ENCODE measurements at regions not wholly inside any gene's neighbourhood (a gene's known extent, or its start where the extent isn't known, plus 50 kb on each side); places are given as distances from the start of the nearest gene placed in this dataset.

DNA sequence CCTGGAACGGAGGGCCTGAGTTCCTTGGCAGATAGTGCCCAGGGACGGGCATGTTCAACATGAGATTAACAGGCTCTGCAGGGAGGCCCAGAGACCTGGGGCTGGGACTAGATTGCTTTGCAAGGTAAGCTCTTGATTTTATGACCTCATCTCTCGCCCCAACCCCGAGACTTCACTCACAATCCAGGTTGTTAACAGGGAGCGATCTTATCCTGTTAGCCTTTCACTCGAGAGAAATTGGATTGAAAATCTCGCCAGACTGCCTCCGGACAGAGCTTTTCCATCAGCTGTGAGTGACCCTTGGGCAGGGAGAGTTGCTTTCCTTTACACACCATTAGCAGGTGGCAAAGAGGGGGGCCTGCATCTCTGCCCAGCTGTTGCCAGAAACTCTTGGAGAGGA lies 521.7 kb upstream of the EEF2KMT start:
- no peak for DNase-seq (ENCODE audit: low read depth)
- TF ChIP-seq MYC (IDR thresholded peaks at IDR 0.05; ENCODE audit: low read depth, low read length) (no peak), POLR2A (IDR thresholded peaks at IDR 0.05; ENCODE audit: extremely low read depth, insufficient read length) (no peak)
- TF ChIP-seq, protein P1, sequence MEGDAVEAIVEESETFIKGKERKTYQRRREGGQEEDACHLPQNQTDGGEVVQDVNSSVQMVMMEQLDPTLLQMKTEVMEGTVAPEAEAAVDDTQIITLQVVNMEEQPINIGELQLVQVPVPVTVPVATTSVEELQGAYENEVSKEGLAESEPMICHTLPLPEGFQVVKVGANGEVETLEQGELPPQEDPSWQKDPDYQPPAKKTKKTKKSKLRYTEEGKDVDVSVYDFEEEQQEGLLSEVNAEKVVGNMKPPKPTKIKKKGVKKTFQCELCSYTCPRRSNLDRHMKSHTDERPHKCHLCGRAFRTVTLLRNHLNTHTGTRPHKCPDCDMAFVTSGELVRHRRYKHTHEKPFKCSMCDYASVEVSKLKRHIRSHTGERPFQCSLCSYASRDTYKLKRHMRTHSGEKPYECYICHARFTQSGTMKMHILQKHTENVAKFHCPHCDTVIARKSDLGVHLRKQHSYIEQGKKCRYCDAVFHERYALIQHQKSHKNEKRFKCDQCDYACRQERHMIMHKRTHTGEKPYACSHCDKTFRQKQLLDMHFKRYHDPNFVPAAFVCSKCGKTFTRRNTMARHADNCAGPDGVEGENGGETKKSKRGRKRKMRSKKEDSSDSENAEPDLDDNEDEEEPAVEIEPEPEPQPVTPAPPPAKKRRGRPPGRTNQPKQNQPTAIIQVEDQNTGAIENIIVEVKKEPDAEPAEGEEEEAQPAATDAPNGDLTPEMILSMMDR (IDR thresholded peaks at IDR 0.05; ENCODE audit: low read depth, low read length): no peak
- TF ChIP-seq, protein P2, sequence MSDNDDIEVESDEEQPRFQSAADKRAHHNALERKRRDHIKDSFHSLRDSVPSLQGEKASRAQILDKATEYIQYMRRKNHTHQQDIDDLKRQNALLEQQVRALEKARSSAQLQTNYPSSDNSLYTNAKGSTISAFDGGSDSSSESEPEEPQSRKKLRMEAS (IDR thresholded peaks at IDR 0.05; ENCODE audit: low read depth, low read length): no peak
- H3K4me3 ChIP-seq (ENCODE audit: low read depth, low read length): no peak overlapping the region

DNA sequence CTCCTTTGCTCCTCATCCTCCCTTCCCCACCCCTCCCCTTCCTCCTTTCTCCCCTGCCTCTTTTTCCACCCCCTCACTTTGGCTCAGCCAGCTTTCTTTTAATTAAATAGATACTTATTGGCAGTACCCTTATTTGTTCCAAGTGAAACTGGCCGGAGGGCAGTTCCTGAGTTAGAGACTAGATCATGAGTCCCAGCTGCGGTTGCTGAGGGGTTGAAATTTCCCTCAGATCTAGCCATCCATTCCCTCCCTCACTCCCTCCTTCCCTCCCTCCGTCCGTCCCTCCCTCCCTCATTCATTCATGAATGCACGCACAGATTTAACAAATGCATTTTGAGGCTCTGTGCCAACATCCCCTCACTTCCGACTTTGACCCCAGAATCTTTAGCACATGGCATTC lies 519.2 kb upstream of the EEF2KMT start:
- TF ChIP-seq, protein P2 (IDR thresholded peaks at IDR 0.05; ENCODE audit: low read depth, low read length): no peak
- TF ChIP-seq, protein P1 (IDR thresholded peaks at IDR 0.05; ENCODE audit: low read depth, low read length): no peak
- TF ChIP-seq MYC (IDR thresholded peaks at IDR 0.05; ENCODE audit: low read depth, low read length) (no peak), POLR2A (IDR thresholded peaks at IDR 0.05; ENCODE audit: extremely low read depth, insufficient read length) (no peak)
- H3K4me3 ChIP-seq (ENCODE audit: low read depth, low read length): no peak overlapping the region
- DNase-seq (ENCODE audit: low read depth): no peak

DNA sequence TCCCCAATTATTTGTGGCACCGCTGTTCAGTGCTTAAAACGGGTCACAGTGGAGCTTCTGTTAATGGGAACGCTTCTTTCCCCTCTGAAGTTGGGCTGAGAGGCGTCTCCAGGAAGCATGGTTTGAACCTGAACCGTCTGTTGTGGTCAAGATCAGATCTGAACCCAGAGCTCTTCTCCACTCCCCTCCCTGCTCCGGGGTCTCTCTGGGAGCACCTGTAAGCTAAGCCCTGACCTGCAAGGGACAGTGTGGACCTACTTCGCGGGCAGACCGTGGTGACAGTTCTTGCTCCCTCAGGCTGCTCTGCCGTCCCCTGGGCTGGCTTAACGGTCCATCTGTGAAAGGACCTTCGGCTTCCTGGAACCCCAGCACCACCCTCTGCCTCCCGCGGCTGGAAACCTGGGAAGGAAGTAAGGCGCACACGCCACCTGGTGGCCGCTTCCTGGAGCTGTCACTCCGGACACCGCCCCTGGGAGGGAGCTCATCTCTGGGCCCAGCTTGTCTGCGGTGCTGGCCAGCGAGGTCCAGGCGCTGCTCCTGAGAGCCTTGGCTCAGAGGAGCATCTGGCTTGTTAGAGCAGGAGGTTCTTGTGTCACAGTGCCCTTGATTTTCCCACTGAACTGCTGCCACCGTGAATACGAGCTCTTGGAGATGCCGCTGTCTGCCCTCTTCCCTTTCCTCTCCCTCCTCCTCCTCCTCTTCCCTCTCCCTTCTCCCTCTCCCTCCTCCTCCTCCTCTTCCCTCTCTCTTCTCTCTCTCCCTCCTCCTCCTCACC lies 518.5 kb upstream of the EEF2KMT start:
- no peak overlapping the region for H3K4me3 ChIP-seq (ENCODE audit: low read depth, low read length)
- TF ChIP-seq, protein P1 (IDR thresholded peaks at IDR 0.05; ENCODE audit: low read depth, low read length): peak; percentile 77
- TF ChIP-seq POLR2A (IDR thresholded peaks at IDR 0.05; ENCODE audit: extremely low read depth, insufficient read length): no peak

DNA sequence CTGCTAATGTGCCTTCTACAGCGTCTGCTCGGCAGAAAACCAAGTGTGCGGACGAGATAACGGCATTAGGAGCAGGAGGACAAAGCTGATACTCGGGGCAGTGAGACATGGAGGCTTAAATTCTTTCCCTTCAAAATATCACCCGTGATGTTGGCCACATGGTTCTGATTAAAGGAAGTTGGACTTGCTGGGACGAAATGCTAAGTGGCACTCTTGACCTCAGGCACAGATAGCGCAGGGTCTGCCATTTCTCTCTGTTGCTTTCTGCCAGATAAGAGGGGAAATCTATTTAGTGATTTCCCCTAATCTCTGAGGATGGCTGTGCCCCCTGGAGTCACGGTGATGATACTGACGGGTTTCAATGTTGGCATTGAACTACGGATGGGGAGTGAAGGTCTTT lies 509.6 kb upstream of the EEF2KMT start:
- H3K4me3 ChIP-seq (ENCODE audit: low read depth, low read length): no peak overlapping the region
- no peak for DNase-seq (ENCODE audit: low read depth)
- TF ChIP-seq POLR2A (IDR thresholded peaks at IDR 0.05; ENCODE audit: extremely low read depth, insufficient read length) (no peak), MYC (IDR thresholded peaks at IDR 0.05; ENCODE audit: low read depth, low read length) (no peak)
- TF ChIP-seq, protein P1 (IDR thresholded peaks at IDR 0.05; ENCODE audit: low read depth, low read length): no peak
- TF ChIP-seq, protein P2 (IDR thresholded peaks at IDR 0.05; ENCODE audit: low read depth, low read length): no peak

More for the DNA sequence above, 518.5 kb upstream of the EEF2KMT start:
- peak; percentile 59 for DNase-seq (ENCODE audit: low read depth)

DNA sequence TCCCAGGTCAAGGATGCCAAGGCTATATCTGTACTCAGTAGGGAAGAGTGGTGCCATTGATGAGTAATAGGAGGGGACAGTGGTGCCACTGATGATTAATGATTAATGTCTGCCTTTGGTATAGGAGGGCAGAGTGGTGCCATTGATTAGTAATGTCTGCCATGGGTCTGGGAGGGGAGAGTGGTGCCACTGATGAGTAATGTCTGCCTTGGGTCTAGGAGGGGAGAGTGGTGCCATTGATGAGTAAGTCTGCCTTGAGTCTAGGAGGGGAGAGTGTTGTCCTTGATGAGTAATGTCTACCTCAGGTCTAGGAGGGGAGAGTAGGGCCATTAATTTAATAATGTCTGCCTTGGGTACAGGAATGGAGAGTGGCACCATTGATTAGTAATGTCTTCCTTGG lies 507.8 kb upstream of the EEF2KMT start:
- H3K4me3 ChIP-seq (ENCODE audit: low read depth, low read length): no peak overlapping the region
- no peak for DNase-seq (ENCODE audit: low read depth)
- TF ChIP-seq POLR2A (IDR thresholded peaks at IDR 0.05; ENCODE audit: extremely low read depth, insufficient read length) (no peak), MYC (IDR thresholded peaks at IDR 0.05; ENCODE audit: low read depth, low read length) (no peak)
- TF ChIP-seq, protein P1 (IDR thresholded peaks at IDR 0.05; ENCODE audit: low read depth, low read length): no peak
- TF ChIP-seq, protein P2 (IDR thresholded peaks at IDR 0.05; ENCODE audit: low read depth, low read length): no peak
